CD4-positive, alpha-beta memory T cell (primary cell): ENCODE measurements at regions not wholly inside any gene's neighbourhood (a gene's known extent, or its start where the extent isn't known, plus 50 kb on each side); places are given as distances from the start of the nearest gene placed in this dataset.
"Not testable (repeated sequence)": the region's sequence is repeated elsewhere in the genome, so short reads cannot be mapped to it uniquely, and the experiment has no call there.

Experiments
- CTCF ChIA-PET: fragments of 350-600 bp; sonication (Branson Sonifier 250); formaldehyde crosslinking; loops from one replicate; lab custom pipeline; 2021; ENCODE audit warnings: inconsistent platforms; ENCODE audit not compliant: partially characterized antibody; lab: Charles Lee
- POLR2A ChIA-PET: fragments of 350-600 bp; sonication (Branson Sonifier 250); formaldehyde crosslinking; loops from one replicate; lab custom pipeline; 2021; ENCODE audit not compliant: partially characterized antibody; lab: Charles Lee
- DNase-seq, 5 donors: peaks; one replicate each; pipeline versions ENCODE4 v3.0.0 to v3.0.0-alpha.2; 2020 to 2022; ENCODE audit warnings: mixed read lengths in 1 of 5
- H3K27ac ChIP-seq: one replicate; pipeline ENCODE4 v1.7.0; 2013; ENCODE audit warnings: low read depth, low read length
- H3K27me3 ChIP-seq: 2 replicates; pipeline ENCODE4 v1.7.0; 2013; ENCODE audit warnings: mild to moderate bottlenecking, low read length, moderate library complexity; ENCODE audit not compliant: insufficient read depth
- H3K36me3 ChIP-seq: 2 replicates; pipeline ENCODE4 v1.7.0; 2013; ENCODE audit warnings: mild to moderate bottlenecking, low read length, moderate library complexity; ENCODE audit not compliant: insufficient read depth
- H3K4me1 ChIP-seq: 2 replicates; pipeline ENCODE4 v1.7.0; 2013; ENCODE audit warnings: mild to moderate bottlenecking, low read length, moderate library complexity; ENCODE audit not compliant: insufficient read depth
- H3K4me3 ChIP-seq, 2 donors: one replicate each; pipeline ENCODE4 v1.7.0; 2013; ENCODE audit warnings: low read length in 2 of 2, mild to moderate bottlenecking in 1 of 2
- H3K9me3 ChIP-seq, 2 donors: one replicate each; pipeline ENCODE4 v1.7.0; 2013; ENCODE audit warnings: low read length in 2 of 2, control low read depth in 1 of 2; ENCODE audit not compliant: control insufficient read depth in 1 of 2
- H3K27ac Mint-ChIP-seq, 7 donors: one replicate each; pipeline ENCODE4 v1.8.0; 2020 to 2021; ENCODE audit warnings: mixed read lengths in 7 of 7, mild to moderate bottlenecking in 6 of 7, inconsistent platforms in 3 of 7, moderate library complexity in 3 of 7
- H3K27me3 Mint-ChIP-seq, 2 donors: one replicate each; pipeline ENCODE4 v1.8.0; 2020 to 2021; ENCODE audit warnings: mixed read lengths in 2 of 2
- H3K36me3 Mint-ChIP-seq, 2 donors: one replicate each; pipeline ENCODE4 v1.8.0; 2020 to 2021; ENCODE audit warnings: mixed read lengths in 2 of 2, inconsistent platforms in 1 of 2, mild to moderate bottlenecking in 1 of 2
- H3K4me1 Mint-ChIP-seq, 4 donors: one replicate each; pipeline ENCODE4 v1.8.0; 2020 to 2021; ENCODE audit warnings: mixed read lengths in 4 of 4, mild to moderate bottlenecking in 1 of 4
- H3K4me3 Mint-ChIP-seq, 8 donors: one replicate each; pipeline ENCODE4 v1.8.0; 2020 to 2021; ENCODE audit warnings: mixed read lengths in 8 of 8, mild to moderate bottlenecking in 7 of 8, moderate library complexity in 6 of 8, inconsistent platforms in 3 of 8
- H3K9me3 Mint-ChIP-seq, 8 donors: one replicate each; pipeline ENCODE4 v1.8.0; 2020 to 2021; ENCODE audit warnings: mixed read lengths in 8 of 8, mild to moderate bottlenecking in 5 of 8, inconsistent platforms in 3 of 8, moderate library complexity in 1 of 8
- intact Hi-C: fragments of 100-400 bp; cut with micrococcal nuclease; formaldehyde crosslinking; loops from one replicate; pipeline ENCODE4 v1.15.1; 2023

DNA sequence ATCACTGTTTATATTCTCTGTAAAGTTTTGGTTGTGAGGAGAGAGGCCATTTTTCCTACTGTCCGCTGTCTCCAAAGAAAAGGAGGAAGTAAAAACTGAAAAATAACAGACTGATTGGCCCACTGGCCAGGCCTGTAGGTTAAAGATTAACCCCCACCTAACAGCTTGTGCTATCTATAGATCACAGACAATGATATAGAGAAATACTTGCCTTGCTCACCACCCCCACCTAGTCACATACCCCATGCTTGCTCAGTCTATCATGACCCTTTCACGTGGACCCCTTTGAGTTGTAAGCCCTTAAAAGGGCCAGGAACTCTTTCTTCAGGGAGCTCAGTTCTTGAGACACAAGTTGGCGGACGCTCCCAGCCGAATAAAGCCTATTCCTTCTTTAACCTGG is 357.4 kb downstream of the PRDM9 start:
- H3K27me3 Mint-ChIP-seq = no peaks in the 10 kb centered on the region
- DNase-seq = no peak
- peaks cover 0 to 20% (median 11%) of the 10 kb centered on the region in 8 donors for H3K9me3 Mint-ChIP-seq
- Histone ChIP-seq H3K4me1 (no peaks in the 10 kb centered on the region), H3K36me3 (no peaks in the 10 kb centered on the region), H3K9me3 (no peaks in the 10 kb centered on the region), H3K27me3 (no peaks in the 10 kb centered on the region), H3K27ac (no peak overlapping the region), H3K4me3 (no peak overlapping the region)
- H3K4me3 Mint-ChIP-seq = no peak overlapping the region
- H3K4me1 Mint-ChIP-seq = no peaks in the 10 kb centered on the region
- ChIA-PET POLR2A (no interaction called here), CTCF (no interaction called here)
- intact Hi-C loops = no loop called here
- H3K36me3 Mint-ChIP-seq = no peaks in the 10 kb centered on the region
- H3K27ac Mint-ChIP-seq = no peak overlapping the region

DNA sequence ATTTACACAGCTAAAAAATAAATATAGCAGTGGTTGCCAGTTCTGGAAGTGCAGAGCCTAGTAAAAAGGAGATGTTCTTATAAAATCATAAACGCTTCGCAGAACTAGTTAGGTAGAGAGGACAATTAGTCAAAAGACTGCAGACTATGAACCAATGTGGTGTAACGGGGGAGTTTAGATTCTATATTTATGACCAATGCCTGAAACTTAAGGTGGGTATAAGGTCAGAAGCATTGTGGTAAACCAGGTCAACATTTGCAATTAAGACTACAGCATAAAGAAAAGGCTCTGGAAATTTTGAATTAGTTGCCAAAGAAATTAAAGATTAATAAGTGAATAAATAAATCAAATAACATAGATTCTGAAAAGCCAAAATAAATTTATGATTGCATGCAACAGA is 370.4 kb downstream of the PRDM9 start:
- CTCF ChIA-PET = interaction anchor here (0.7 kb wide), 1 partner anchor 319 kb away, joined by 3 read pairs; no protein-coding TSS in a partner anchor

DNA sequence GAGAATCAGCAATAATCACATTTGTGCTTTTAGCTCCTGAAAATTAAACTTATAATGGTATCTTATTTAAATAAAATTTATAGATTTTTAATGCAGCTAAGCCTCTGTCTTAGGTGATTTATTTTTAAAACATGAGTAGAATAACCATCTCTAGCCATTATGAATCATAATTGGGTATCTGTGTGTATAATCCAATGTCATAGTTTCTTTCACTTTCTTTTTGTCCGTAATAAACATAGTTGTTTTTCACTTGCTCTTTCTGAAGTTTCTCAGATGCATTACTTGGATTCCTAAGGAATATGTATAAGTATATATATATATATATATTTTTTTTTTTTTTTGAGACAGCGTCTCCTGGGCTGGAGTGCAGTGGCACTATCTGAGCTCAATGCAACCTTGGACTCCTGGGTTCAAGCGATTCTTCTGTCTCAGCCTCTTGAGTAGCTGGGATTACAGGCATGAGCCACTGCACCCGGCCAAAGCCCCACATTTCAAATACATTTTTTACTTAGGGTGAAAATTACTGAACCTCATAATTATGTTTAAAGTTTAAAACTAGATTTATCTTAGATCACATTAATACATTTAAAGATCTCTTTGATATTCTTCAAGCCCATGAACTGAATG is 377.1 kb downstream of the PRDM9 start:
- Histone ChIP-seq H3K36me3 (no peaks in the 10 kb centered on the region), H3K4me1 (no peaks in the 10 kb centered on the region), H3K9me3 (no peaks in the 10 kb centered on the region), H3K27ac (no peak overlapping the region), H3K4me3 (no peak overlapping the region), H3K27me3 (no peaks in the 10 kb centered on the region)
- Mint-ChIP-seq H3K4me3 (no peak overlapping the region), H3K4me1 (no peaks in the 10 kb centered on the region), H3K27me3 (no peaks in the 10 kb centered on the region), H3K36me3 (no peaks in the 10 kb centered on the region), H3K9me3 (peaks cover 0 to 22% (median 10%) of the 10 kb centered on the region in 8 donors), H3K27ac (no peak overlapping the region)
- intact Hi-C loops = no loop called here
- CTCF ChIA-PET = no interaction called here
- no peak for DNase-seq
- POLR2A ChIA-PET = no interaction called here

More for the DNA sequence above, 370.4 kb downstream of the PRDM9 start:
- Mint-ChIP-seq H3K27ac (no peak overlapping the region), H3K4me3 (no peak overlapping the region), H3K9me3 (peaks cover 4 to 20% (median 7%) of the 10 kb centered on the region in 8 donors), H3K36me3 (no peaks in the 10 kb centered on the region), H3K4me1 (no peaks in the 10 kb centered on the region), H3K27me3 (no peaks in the 10 kb centered on the region)
- Histone ChIP-seq H3K36me3 (no peaks in the 10 kb centered on the region), H3K9me3 (no peaks in the 10 kb centered on the region), H3K27ac (no peak overlapping the region), H3K27me3 (no peaks in the 10 kb centered on the region), H3K4me1 (no peaks in the 10 kb centered on the region), H3K4me3 (no peak overlapping the region)
- DNase-seq = no peak
- POLR2A ChIA-PET = no interaction called here
- intact Hi-C loops = no loop called here

DNA sequence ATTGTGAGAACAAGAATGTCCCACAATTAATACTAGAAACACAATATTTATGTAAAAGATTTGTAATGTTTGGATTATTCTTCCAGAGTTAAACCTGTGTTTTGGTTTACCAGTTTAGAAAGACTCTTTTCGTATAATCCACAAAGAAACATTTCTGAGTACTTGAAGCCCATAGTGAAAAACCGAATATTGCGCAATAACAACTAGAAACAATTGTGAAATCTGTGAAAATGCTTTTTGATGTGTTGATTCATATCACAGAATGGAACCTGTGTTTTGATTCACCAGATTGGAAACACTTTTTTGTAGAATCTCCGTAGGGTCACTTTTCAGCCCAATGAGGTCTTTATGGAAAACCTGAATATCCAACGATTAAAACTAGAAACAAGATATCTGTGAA is 386.2 kb downstream of the PRDM9 start:
- Histone ChIP-seq H3K36me3 (no peaks in the 10 kb centered on the region), H3K4me1 (no peaks in the 10 kb centered on the region), H3K9me3 (no peaks in the 10 kb centered on the region), H3K27ac (no peak overlapping the region), H3K4me3 (no peak overlapping the region), H3K27me3 (no peaks in the 10 kb centered on the region)
- Mint-ChIP-seq H3K9me3 (peaks cover 2 to 46% (median 17%) of the 10 kb centered on the region in 8 donors), H3K27ac (no peak overlapping the region), H3K4me1 (no peaks in the 10 kb centered on the region), H3K4me3 (no peak overlapping the region), H3K27me3 (no peaks in the 10 kb centered on the region), H3K36me3 (no peaks in the 10 kb centered on the region)
- intact Hi-C loops = no loop called here
- CTCF ChIA-PET = no interaction called here
- no peak for DNase-seq
- POLR2A ChIA-PET = no interaction called here

DNA sequence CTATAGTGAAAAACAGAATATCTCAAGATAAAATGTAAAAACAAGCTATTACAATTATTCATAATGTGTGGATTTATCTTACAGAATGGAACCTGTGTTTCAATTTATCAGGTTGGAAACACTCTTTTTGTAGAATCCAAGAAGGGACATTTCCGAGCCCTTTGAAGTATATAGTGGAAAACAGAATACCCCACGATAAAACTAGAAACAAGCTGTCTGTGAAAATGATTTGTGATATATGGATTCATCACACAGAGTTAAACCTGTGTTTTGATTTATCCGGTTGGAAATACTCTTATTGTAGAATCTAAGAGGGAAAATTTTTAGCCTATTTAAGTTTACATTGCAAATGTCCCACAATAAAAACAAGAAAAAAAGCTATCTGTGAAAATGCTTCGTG is 388.2 kb downstream of the PRDM9 start:
- ChIA-PET POLR2A (no interaction called here), CTCF (interaction anchor here (1.2 kb wide), 1 partner anchor 47 kb away, joined by 3 read pairs; no protein-coding TSS in a partner anchor)
- no peak for DNase-seq
- H3K4me3 ChIP-seq = no peak overlapping the region
- H3K9me3 ChIP-seq = no peaks in the 10 kb centered on the region
- no peaks in the 10 kb centered on the region for H3K36me3 Mint-ChIP-seq
- H3K4me1 Mint-ChIP-seq = no peaks in the 10 kb centered on the region
- H3K27ac ChIP-seq = no peak overlapping the region
- intact Hi-C loops = no loop called here
- no peaks in the 10 kb centered on the region for H3K27me3 Mint-ChIP-seq
- H3K27me3 ChIP-seq = no peaks in the 10 kb centered on the region
- peaks cover 2 to 44% (median 17%) of the 10 kb centered on the region in 8 donors for H3K9me3 Mint-ChIP-seq
- H3K36me3 ChIP-seq = no peaks in the 10 kb centered on the region
- no peaks in the 10 kb centered on the region for H3K4me1 ChIP-seq
- H3K4me3 Mint-ChIP-seq = no peak overlapping the region
- H3K27ac Mint-ChIP-seq = no peak overlapping the region

DNA sequence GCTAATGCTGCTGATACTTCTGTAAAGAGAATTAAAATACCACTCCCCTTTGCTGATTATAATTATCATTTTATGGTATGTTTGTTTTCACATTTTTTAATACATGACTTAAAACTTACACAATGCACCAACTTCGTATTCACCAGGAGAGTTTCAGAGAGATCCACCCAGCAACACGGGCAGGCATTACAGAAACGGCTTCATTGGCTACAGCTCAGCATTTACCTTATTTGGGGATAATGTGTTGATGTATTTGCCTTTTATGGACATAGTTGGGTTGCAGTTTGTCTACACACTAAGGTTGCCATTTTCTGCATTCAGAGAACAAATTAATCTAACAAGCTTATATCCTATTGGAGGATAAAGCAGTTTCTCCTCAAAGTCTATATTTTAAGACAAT is 423.6 kb downstream of the PRDM9 start:
- Histone ChIP-seq H3K36me3 (no peaks in the 10 kb centered on the region), H3K27ac (no peak overlapping the region), H3K4me1 (no peaks in the 10 kb centered on the region), H3K27me3 (no peaks in the 10 kb centered on the region), H3K9me3 (peaks cover 0 to 5% of the 10 kb centered on the region in 2 donors), H3K4me3 (no peak overlapping the region)
- DNase-seq = no peak
- Mint-ChIP-seq H3K4me3 (no peak overlapping the region), H3K27ac (no peak overlapping the region), H3K36me3 (no peaks in the 10 kb centered on the region), H3K9me3 (peaks cover 1 to 27% (median 14%) of the 10 kb centered on the region in 8 donors), H3K27me3 (no peaks in the 10 kb centered on the region), H3K4me1 (no peaks in the 10 kb centered on the region)
- ChIA-PET POLR2A (no interaction called here), CTCF (no interaction called here)
- intact Hi-C loops = no loop called here

DNA sequence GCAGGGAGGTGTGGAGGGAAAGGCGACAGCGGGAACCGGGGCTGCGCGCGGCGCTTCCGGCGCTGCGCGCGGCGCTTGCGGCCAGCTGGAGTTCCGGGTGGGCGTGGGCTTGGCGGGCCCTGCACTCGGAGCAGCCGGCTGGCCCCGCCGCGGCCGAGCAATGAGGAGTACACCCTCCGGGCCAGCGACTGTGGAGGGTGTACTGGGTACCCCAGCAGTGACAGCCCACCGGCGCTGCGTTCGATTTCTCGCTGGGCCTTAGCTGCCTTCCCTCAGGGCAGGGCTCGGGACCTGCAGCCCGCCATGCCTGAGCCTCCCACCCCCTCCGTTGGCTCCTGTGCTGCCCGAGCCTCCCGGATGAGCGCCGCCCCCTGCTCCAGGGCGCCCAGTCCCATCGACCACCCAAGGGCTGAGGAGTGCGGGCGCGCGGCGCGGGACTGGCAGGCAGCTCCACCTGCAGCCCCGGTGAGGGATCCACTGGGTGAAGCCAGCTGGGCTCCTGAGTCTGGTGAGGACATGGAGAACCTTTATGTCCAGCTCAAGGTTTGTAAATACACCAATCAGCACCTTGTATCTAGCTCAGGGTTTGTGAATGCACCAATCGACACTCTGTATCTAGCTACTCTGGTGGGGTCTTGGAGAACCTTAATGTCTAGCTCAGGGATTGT is 444.0 kb downstream of the PRDM9 start:
- H3K4me1 ChIP-seq, H3K27me3 Mint-ChIP-seq, H3K4me1 Mint-ChIP-seq, H3K27ac Mint-ChIP-seq, CTCF ChIA-PET, H3K27me3 ChIP-seq, H3K27ac ChIP-seq, H3K36me3 Mint-ChIP-seq, intact Hi-C loops, POLR2A ChIA-PET, H3K4me3 ChIP-seq, H3K36me3 ChIP-seq, H3K9me3 ChIP-seq: not testable (repeated sequence)
- peak in 2 of 5 donors; percentile 12 to 33 for DNase-seq
- H3K9me3 Mint-ChIP-seq = peaks cover 0 to 47% (median 24%) of the 10 kb centered on the region in 8 donors
- H3K4me3 Mint-ChIP-seq = peak overlapping the region in 2 of 8 donors; percentile 33 to 63
